ENCODE measurements at regions not wholly inside any gene's neighbourhood (a gene's known extent, or its start where the extent isn't known, plus 50 kb on each side); places are given as distances from the start of the nearest gene placed in this dataset.
A peak's percentile ranks its signal among the peaks of the same experiment; 100 is the strongest.

- Histone ChIP-seq H3K4me1 (ENCODE audit: low read length) (peaks cover 3% of the 10 kb centered on the region; the same call in 1 of the 2 replicates), H3K4me3 (ENCODE audit: low read length) (no peak overlapping the region), H3K27me3 (replicated peaks; ENCODE audit: insufficient read depth, low read length) (no peaks in the 10 kb centered on the region), H3K36me3 (replicated peaks; ENCODE audit: insufficient read depth, low read length) (no peaks in the 10 kb centered on the region), H3K9me2 (replicated peaks; ENCODE audit: insufficient read depth, low read length) (no peaks in the 10 kb centered on the region), H3K4me2 (ENCODE audit: low read depth, low read length) (no peak overlapping the region), H4K20me1 (ENCODE audit: insufficient read depth, low read length) (no peaks in the 10 kb centered on the region), H3K79me2 (ENCODE audit: low read length) (no peaks in the 10 kb centered on the region), H3K9ac (ENCODE audit: low read length) (no peak overlapping the region), H2AFZ (ENCODE audit: low read length) (no peak overlapping the region), H3F3A (ENCODE audit: insufficient read depth, low read length) (no peaks in the 10 kb centered on the region), H3K9me3 (replicated peaks; ENCODE audit: insufficient read depth, low read length) (no peaks in the 10 kb centered on the region), H3K27ac (ENCODE audit: low read length) (no peak overlapping the region)
- TF ChIP-seq EZH2phosphoT487 (IDR thresholded peaks at IDR 0.05; ENCODE audit: low read length), result no peak
- no peak for TF ChIP-seq CTCF (IDR thresholded peaks at IDR 0.05; ENCODE audit: low read length)
- TF ChIP-seq EZH2 (optimal IDR thresholded peaks at IDR 0.05; ENCODE audit: low read depth, low read length), result no peak
- DNase-seq, result no peak
Observed at GRCh38 chrX:43553257-43553656, 102.8 kb upstream of the MAOA start.

GRCh38 chrX:43556207-43556606 is 99.9 kb upstream of the MAOA start:
- H3K9me3 ChIP-seq (replicated peaks; ENCODE audit: insufficient read depth, low read length), result no peaks in the 10 kb centered on the region
- TF ChIP-seq EZH2 (optimal IDR thresholded peaks at IDR 0.05; ENCODE audit: low read depth, low read length) (no peak), EZH2phosphoT487 (IDR thresholded peaks at IDR 0.05; ENCODE audit: low read length) (no peak), CTCF (IDR thresholded peaks at IDR 0.05; ENCODE audit: low read length) (no peak)
- no peak overlapping the region for H2AFZ ChIP-seq (ENCODE audit: low read length)
- H3K9ac ChIP-seq (ENCODE audit: low read length), result no peak overlapping the region
- no peak overlapping the region for H3K4me3 ChIP-seq (ENCODE audit: low read length)
- H3K9me2 ChIP-seq (replicated peaks; ENCODE audit: insufficient read depth, low read length), result no peaks in the 10 kb centered on the region
- H3K36me3 ChIP-seq (replicated peaks; ENCODE audit: insufficient read depth, low read length), result no peaks in the 10 kb centered on the region
- H3K4me1 ChIP-seq (ENCODE audit: low read length), result peaks cover 3% of the 10 kb centered on the region; the same call in 1 of the 2 replicates
- H3K4me2 ChIP-seq (ENCODE audit: low read depth, low read length), result no peak overlapping the region
- H4K20me1 ChIP-seq (ENCODE audit: insufficient read depth, low read length), result no peaks in the 10 kb centered on the region
- no peaks in the 10 kb centered on the region for H3K27me3 ChIP-seq (replicated peaks; ENCODE audit: insufficient read depth, low read length)
- H3F3A ChIP-seq (ENCODE audit: insufficient read depth, low read length), result no peaks in the 10 kb centered on the region
- no peak overlapping the region for H3K27ac ChIP-seq (ENCODE audit: low read length)
- H3K79me2 ChIP-seq (ENCODE audit: low read length), result no peaks in the 10 kb centered on the region
- DNase-seq, result no peak

GRCh38 chrX:43557792-43558191 is 98.3 kb upstream of the MAOA start:
- no peak overlapping the region for H3K4me3 ChIP-seq (ENCODE audit: low read length)
- no peak overlapping the region for H3K9ac ChIP-seq (ENCODE audit: low read length)
- no peaks in the 10 kb centered on the region for H3K9me2 ChIP-seq (replicated peaks; ENCODE audit: insufficient read depth, low read length)
- DNase-seq, result peak; percentile 57
- H3K27ac ChIP-seq (ENCODE audit: low read length), result no peak overlapping the region
- H3K4me2 ChIP-seq (ENCODE audit: low read depth, low read length), result no peak overlapping the region
- H3K27me3 ChIP-seq (replicated peaks; ENCODE audit: insufficient read depth, low read length), result no peaks in the 10 kb centered on the region
- H3K4me1 ChIP-seq (ENCODE audit: low read length), result peaks cover 3% of the 10 kb centered on the region; the same call in 1 of the 2 replicates
- H3K36me3 ChIP-seq (replicated peaks; ENCODE audit: insufficient read depth, low read length), result no peaks in the 10 kb centered on the region
- TF ChIP-seq CTCF (IDR thresholded peaks at IDR 0.05; ENCODE audit: low read length) (peak; percentile 61), EZH2phosphoT487 (IDR thresholded peaks at IDR 0.05; ENCODE audit: low read length) (no peak), EZH2 (optimal IDR thresholded peaks at IDR 0.05; ENCODE audit: low read depth, low read length) (no peak)
- no peaks in the 10 kb centered on the region for H3K9me3 ChIP-seq (replicated peaks; ENCODE audit: insufficient read depth, low read length)
- no peaks in the 10 kb centered on the region for H3K79me2 ChIP-seq (ENCODE audit: low read length)
- no peaks in the 10 kb centered on the region for H4K20me1 ChIP-seq (ENCODE audit: insufficient read depth, low read length)
- no peaks in the 10 kb centered on the region for H3F3A ChIP-seq (ENCODE audit: insufficient read depth, low read length)
- peak overlapping the region; percentile 61 for H2AFZ ChIP-seq (ENCODE audit: low read length)
